H9 (cell line): ENCODE measurements at regions not wholly inside any gene's neighbourhood (a gene's known extent, or its start where the extent isn't known, plus 50 kb on each side); places are given as distances from the start of the nearest gene placed in this dataset.

ENCODE experiments used
- DNase-seq: peaks from one replicate; pipeline ENCODE4 v3.0.0-alpha.2; 2017
- H2AFZ ChIP-seq: one replicate; pipeline ENCODE4 v1.6.1; 2013; ENCODE audit warnings: mild to moderate bottlenecking, low read length, control low read depth, moderate library complexity
- H2AK5ac ChIP-seq: 2 replicates; pipeline ENCODE4 v1.6.1; 2013; ENCODE audit warnings: low read length, control low read depth, mixed read lengths; ENCODE audit not compliant: insufficient read length
- H2BK120ac ChIP-seq: one replicate; pipeline ENCODE4 v1.6.1; 2013; ENCODE audit warnings: low read depth, mild to moderate bottlenecking, low read length, control low read depth, inconsistent platforms; ENCODE audit not compliant: poor library complexity, severe bottlenecking
- H2BK12ac ChIP-seq: 2 replicates; pipeline ENCODE4 v1.6.1; 2013; ENCODE audit warnings: low read length, control low read depth, mixed read lengths, low read depth; ENCODE audit not compliant: insufficient read length
- H2BK15ac ChIP-seq: 2 replicates; pipeline ENCODE4 v1.6.1; 2013; ENCODE audit warnings: low read depth, low read length, control low read depth
- H2BK20ac ChIP-seq: one replicate; pipeline ENCODE4 v1.6.1; 2013; ENCODE audit warnings: low read depth, mild to moderate bottlenecking, low read length, control low read depth, inconsistent platforms; ENCODE audit not compliant: poor library complexity, severe bottlenecking
- H2BK5ac ChIP-seq: 2 replicates; pipeline ENCODE4 v1.6.1; 2013; ENCODE audit warnings: low read length, control low read depth, mixed read lengths; ENCODE audit not compliant: insufficient read length
- H3K14ac ChIP-seq: 2 replicates; pipeline ENCODE4 v1.6.1; 2013; ENCODE audit warnings: low read length, control low read depth; ENCODE audit not compliant: insufficient read depth
- H3K18ac ChIP-seq: 2 replicates; pipeline ENCODE4 v1.6.1; 2013; ENCODE audit warnings: low read depth, mild to moderate bottlenecking, mixed read lengths, low read length, control low read depth; ENCODE audit not compliant: insufficient read length
- H3K23ac ChIP-seq: 2 replicates; pipeline ENCODE4 v1.6.1; 2013; ENCODE audit warnings: low read length, control low read depth, mixed read lengths, low read depth; ENCODE audit not compliant: insufficient read length
- H3K23me2 ChIP-seq: 2 replicates; pipeline ENCODE4 v1.6.1; 2013; ENCODE audit warnings: low read depth, mild to moderate bottlenecking, mixed read lengths, low read length, control low read depth; ENCODE audit not compliant: insufficient read length, poor library complexity, severe bottlenecking
- H3K27ac ChIP-seq: 2 replicates; pipeline ENCODE4 v1.5.1; 2013; ENCODE audit warnings: low read length, control low read depth, mixed read lengths, low read depth; ENCODE audit not compliant: insufficient read length
- H3K27me3 ChIP-seq: 2 replicates; pipeline ENCODE4 v1.6.1; 2013; ENCODE audit warnings: low read length, control low read depth, inconsistent platforms; ENCODE audit not compliant: insufficient read depth
- H3K4ac ChIP-seq: 2 replicates; pipeline ENCODE4 v1.6.1; 2013; ENCODE audit warnings: low read depth, mild to moderate bottlenecking, control low read depth, inconsistent platforms, low read length, moderate library complexity
- H3K4me1 ChIP-seq: 2 replicates; pipeline ENCODE4 v1.6.1; 2013; ENCODE audit warnings: low read length, control low read depth, inconsistent platforms; ENCODE audit not compliant: insufficient read depth
- H3K4me2 ChIP-seq: 2 replicates; pipeline ENCODE4 v1.6.1; 2013; ENCODE audit warnings: low read length, control low read depth, mixed read lengths; ENCODE audit not compliant: insufficient read length, insufficient read depth
- H3K56ac ChIP-seq: 2 replicates; pipeline ENCODE4 v1.6.1; 2013; ENCODE audit warnings: low read depth, mild to moderate bottlenecking, mixed read lengths, low read length, control low read depth; ENCODE audit not compliant: insufficient read length
- H3K79me1 ChIP-seq: 2 replicates; pipeline ENCODE4 v1.6.1; 2013; ENCODE audit warnings: low read depth, mild to moderate bottlenecking, moderate library complexity, low read length, control low read depth, inconsistent platforms; ENCODE audit not compliant: insufficient read depth, poor library complexity, severe bottlenecking
- H3K79me2 ChIP-seq: 2 replicates; pipeline ENCODE4 v1.6.1; 2013; ENCODE audit warnings: low read length, control low read depth, inconsistent platforms; ENCODE audit not compliant: insufficient read depth
- H3K9ac ChIP-seq: 2 replicates; pipeline ENCODE4 v1.6.1; 2013; ENCODE audit warnings: low read length, control low read depth, mixed read lengths; ENCODE audit not compliant: insufficient read length; ENCODE audit errors: extremely low read depth
- H3K9me3 ChIP-seq: one replicate; pipeline ENCODE4 v1.6.1; 2013; ENCODE audit warnings: low read depth, low read length, inconsistent platforms; ENCODE audit not compliant: control insufficient read depth
- H3T11ph ChIP-seq: one replicate; pipeline ENCODE4 v1.6.1; 2013; ENCODE audit warnings: mild to moderate bottlenecking, low read length, control low read depth, inconsistent platforms
- H4K20me1 ChIP-seq: one replicate; pipeline ENCODE4 v1.6.1; 2013; ENCODE audit not compliant: control insufficient read depth, insufficient read length, insufficient read depth
- H4K5ac ChIP-seq: 2 replicates; pipeline ENCODE4 v1.6.1; 2013; ENCODE audit warnings: low read depth, mild to moderate bottlenecking, mixed read lengths, low read length, control low read depth; ENCODE audit not compliant: insufficient read length
- H4K8ac ChIP-seq: replicated peaks from 2 replicates; pipeline ENCODE4 v1.6.1; 2013; ENCODE audit warnings: low read length, control low read depth, mixed read lengths, low read depth; ENCODE audit not compliant: insufficient read length
- H4K91ac ChIP-seq: 2 replicates; pipeline ENCODE4 v1.6.1; 2013; ENCODE audit warnings: low read depth, mild to moderate bottlenecking, moderate library complexity, mixed read lengths, low read length, control low read depth; ENCODE audit not compliant: insufficient read length
- H3K27ac Mint-ChIP-seq, 3 experiments: 2 replicates in 2 of 3; 3 replicates in 1 of 3; pipeline ENCODE4 v1.8.0; 2020 to 2021; ENCODE audit warnings: mixed read lengths in 3 of 3, mild to moderate bottlenecking in 1 of 3, moderate library complexity in 1 of 3
- H3K27me3 Mint-ChIP-seq: 2 replicates; pipeline ENCODE4 v1.8.0; 2021; ENCODE audit warnings: low read depth, mild to moderate bottlenecking, moderate library complexity, mixed read lengths
- H3K36me3 Mint-ChIP-seq, 3 experiments: 2 replicates in 2 of 3; 3 replicates in 1 of 3; pipeline ENCODE4 v1.8.0; 2020 to 2021; ENCODE audit warnings: low read depth in 3 of 3, mixed read lengths in 3 of 3; ENCODE audit not compliant: insufficient read depth in 1 of 3
- H3K4me1 Mint-ChIP-seq, 2 experiments: 2 replicates each; pipeline ENCODE4 v1.8.0; 2020; ENCODE audit warnings: mixed read lengths in 2 of 2
- H3K4me3 Mint-ChIP-seq, 2 experiments: 2 replicates in 1 of 2; 3 replicates in 1 of 2; pipeline ENCODE4 v1.8.0; 2020 to 2021; ENCODE audit warnings: mild to moderate bottlenecking in 2 of 2, mixed read lengths in 2 of 2, moderate library complexity in 1 of 2
- H3K9me3 Mint-ChIP-seq, 2 experiments: 2 replicates in 1 of 2; 3 replicates in 1 of 2; pipeline ENCODE4 v1.8.0; 2020; ENCODE audit warnings: mild to moderate bottlenecking in 2 of 2, mixed read lengths in 2 of 2, moderate library complexity in 1 of 2
- WGBS: extraction: QIAGEN DNeasy Blood & Tissue Kit; methylation state at CpG from one replicate; pipeline ENCODE4 v1.1.7; 2013; ENCODE audit warnings: missing lambda C conversion rate, low lambda C conversion rate, mixed read lengths; ENCODE audit not compliant: insufficient read length; ENCODE audit errors: extremely low coverage; 5-methylcytosine and 5-hydroxymethylcytosine counted together
- TF ChIP-seq, protein P1 (sequence below): fragments of 200-600 bp; sonication (generic); conservative IDR thresholded peaks from 3 replicates; pipeline ENCODE4 v1.8.0; 2021; ENCODE audit warnings: antibody characterized with exemption, mild to moderate bottlenecking

DNA sequence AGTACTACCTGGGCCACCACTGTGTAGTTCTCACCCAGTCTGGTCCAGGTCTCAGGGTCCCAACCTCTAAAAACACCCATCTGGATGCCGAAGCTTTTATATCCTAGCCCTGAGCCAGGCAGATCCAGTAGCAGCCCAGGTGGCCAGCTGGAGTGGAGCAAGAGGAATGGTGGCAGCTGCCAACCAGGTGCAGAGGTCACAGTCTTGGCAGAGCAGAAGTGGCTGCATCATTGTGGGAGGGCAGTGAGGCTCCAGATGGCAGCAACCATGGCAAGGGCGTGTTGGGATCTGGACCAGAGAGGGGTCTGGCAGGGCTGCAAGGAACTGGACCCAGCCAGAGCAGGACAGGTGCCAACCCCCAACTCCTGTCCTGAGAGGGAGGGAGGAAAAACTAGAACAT lies 72.2 kb upstream of the AGAP1 start:
- Histone ChIP-seq H2BK5ac (no peak overlapping the region), H3K27ac (no peak overlapping the region), H3K56ac (no peak overlapping the region), H3K9me3 (no peaks in the 10 kb centered on the region), H3K79me1 (no peaks in the 10 kb centered on the region), H3K23me2 (no peaks in the 10 kb centered on the region), H3K23ac (no peak overlapping the region), H4K91ac (no peak overlapping the region), H2AK5ac (no peak overlapping the region), H3K4me1 (no peaks in the 10 kb centered on the region), H2BK15ac (no peak overlapping the region), H3K4me2 (no peak overlapping the region), H3K27me3 (no peaks in the 10 kb centered on the region), H2BK12ac (no peak overlapping the region), H3K4ac (no peak overlapping the region), H2BK20ac (no peak overlapping the region), H4K5ac (no peak overlapping the region), H3K79me2 (no peaks in the 10 kb centered on the region), H4K8ac (no peak overlapping the region), H4K20me1 (no peaks in the 10 kb centered on the region), H2BK120ac (no peak overlapping the region), H2AFZ (no peak overlapping the region), H3K18ac (peak overlapping the region; percentile 37), H3T11ph (no peak overlapping the region), H3K9ac (no peak overlapping the region), H3K14ac (no peak overlapping the region; the same call in 1 of the 2 replicates)
- peak overlapping the region in 1 of 3 experiments; percentile 24; a peak in 1 of 7 replicates for H3K27ac Mint-ChIP-seq
- H3K4me3 Mint-ChIP-seq: no peak overlapping the region
- peaks cover 6% of the 10 kb centered on the region for H3K27me3 Mint-ChIP-seq
- TF ChIP-seq, protein P1, sequence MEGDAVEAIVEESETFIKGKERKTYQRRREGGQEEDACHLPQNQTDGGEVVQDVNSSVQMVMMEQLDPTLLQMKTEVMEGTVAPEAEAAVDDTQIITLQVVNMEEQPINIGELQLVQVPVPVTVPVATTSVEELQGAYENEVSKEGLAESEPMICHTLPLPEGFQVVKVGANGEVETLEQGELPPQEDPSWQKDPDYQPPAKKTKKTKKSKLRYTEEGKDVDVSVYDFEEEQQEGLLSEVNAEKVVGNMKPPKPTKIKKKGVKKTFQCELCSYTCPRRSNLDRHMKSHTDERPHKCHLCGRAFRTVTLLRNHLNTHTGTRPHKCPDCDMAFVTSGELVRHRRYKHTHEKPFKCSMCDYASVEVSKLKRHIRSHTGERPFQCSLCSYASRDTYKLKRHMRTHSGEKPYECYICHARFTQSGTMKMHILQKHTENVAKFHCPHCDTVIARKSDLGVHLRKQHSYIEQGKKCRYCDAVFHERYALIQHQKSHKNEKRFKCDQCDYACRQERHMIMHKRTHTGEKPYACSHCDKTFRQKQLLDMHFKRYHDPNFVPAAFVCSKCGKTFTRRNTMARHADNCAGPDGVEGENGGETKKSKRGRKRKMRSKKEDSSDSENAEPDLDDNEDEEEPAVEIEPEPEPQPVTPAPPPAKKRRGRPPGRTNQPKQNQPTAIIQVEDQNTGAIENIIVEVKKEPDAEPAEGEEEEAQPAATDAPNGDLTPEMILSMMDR: no peak
- peaks cover 0 to 5% (median 0%) of the 10 kb centered on the region in 3 experiments; a peak in 2 of 7 replicates for H3K36me3 Mint-ChIP-seq
- H3K4me1 Mint-ChIP-seq: peaks cover 6 to 9% of the 10 kb centered on the region in 2 experiments; a peak in 3 of 4 replicates
- peaks cover 4 to 10% of the 10 kb centered on the region in 2 experiments; a peak in 4 of 5 replicates for H3K9me3 Mint-ChIP-seq
- DNase-seq: no peak
- WGBS: no CpG with 5 or more reads among the region's 2 CpGs
